H9 (cell line): ENCODE measurements at regions not wholly inside any gene's neighbourhood (a gene's known extent, or its start where the extent isn't known, plus 50 kb on each side); places are given as distances from the start of the nearest gene placed in this dataset.

Experiments used
- DNase-seq: peaks from one replicate; pipeline ENCODE4 v3.0.0-alpha.2; 2017
- H2AFZ ChIP-seq: one replicate; pipeline ENCODE4 v1.6.1; 2013; ENCODE audit warnings: mild to moderate bottlenecking, low read length, control low read depth, moderate library complexity
- H2AK5ac ChIP-seq: 2 replicates; pipeline ENCODE4 v1.6.1; 2013; ENCODE audit warnings: low read length, control low read depth, mixed read lengths; ENCODE audit not compliant: insufficient read length
- H2BK120ac ChIP-seq: one replicate; pipeline ENCODE4 v1.6.1; 2013; ENCODE audit warnings: low read depth, mild to moderate bottlenecking, low read length, control low read depth, inconsistent platforms; ENCODE audit not compliant: poor library complexity, severe bottlenecking
- H2BK12ac ChIP-seq: 2 replicates; pipeline ENCODE4 v1.6.1; 2013; ENCODE audit warnings: low read length, control low read depth, mixed read lengths, low read depth; ENCODE audit not compliant: insufficient read length
- H2BK15ac ChIP-seq: 2 replicates; pipeline ENCODE4 v1.6.1; 2013; ENCODE audit warnings: low read depth, low read length, control low read depth
- H2BK20ac ChIP-seq: one replicate; pipeline ENCODE4 v1.6.1; 2013; ENCODE audit warnings: low read depth, mild to moderate bottlenecking, low read length, control low read depth, inconsistent platforms; ENCODE audit not compliant: poor library complexity, severe bottlenecking
- H2BK5ac ChIP-seq: 2 replicates; pipeline ENCODE4 v1.6.1; 2013; ENCODE audit warnings: low read length, control low read depth, mixed read lengths; ENCODE audit not compliant: insufficient read length
- H3K14ac ChIP-seq: 2 replicates; pipeline ENCODE4 v1.6.1; 2013; ENCODE audit warnings: low read length, control low read depth; ENCODE audit not compliant: insufficient read depth
- H3K18ac ChIP-seq: 2 replicates; pipeline ENCODE4 v1.6.1; 2013; ENCODE audit warnings: low read depth, mild to moderate bottlenecking, mixed read lengths, low read length, control low read depth; ENCODE audit not compliant: insufficient read length
- H3K23ac ChIP-seq: 2 replicates; pipeline ENCODE4 v1.6.1; 2013; ENCODE audit warnings: low read length, control low read depth, mixed read lengths, low read depth; ENCODE audit not compliant: insufficient read length
- H3K23me2 ChIP-seq: 2 replicates; pipeline ENCODE4 v1.6.1; 2013; ENCODE audit warnings: low read depth, mild to moderate bottlenecking, mixed read lengths, low read length, control low read depth; ENCODE audit not compliant: insufficient read length, poor library complexity, severe bottlenecking
- H3K27ac ChIP-seq: 2 replicates; pipeline ENCODE4 v1.5.1; 2013; ENCODE audit warnings: low read length, control low read depth, mixed read lengths, low read depth; ENCODE audit not compliant: insufficient read length
- H3K27me3 ChIP-seq: 2 replicates; pipeline ENCODE4 v1.6.1; 2013; ENCODE audit warnings: low read length, control low read depth, inconsistent platforms; ENCODE audit not compliant: insufficient read depth
- H3K4ac ChIP-seq: 2 replicates; pipeline ENCODE4 v1.6.1; 2013; ENCODE audit warnings: low read depth, mild to moderate bottlenecking, control low read depth, inconsistent platforms, low read length, moderate library complexity
- H3K4me1 ChIP-seq: 2 replicates; pipeline ENCODE4 v1.6.1; 2013; ENCODE audit warnings: low read length, control low read depth, inconsistent platforms; ENCODE audit not compliant: insufficient read depth
- H3K4me2 ChIP-seq: 2 replicates; pipeline ENCODE4 v1.6.1; 2013; ENCODE audit warnings: low read length, control low read depth, mixed read lengths; ENCODE audit not compliant: insufficient read length, insufficient read depth
- H3K56ac ChIP-seq: 2 replicates; pipeline ENCODE4 v1.6.1; 2013; ENCODE audit warnings: low read depth, mild to moderate bottlenecking, mixed read lengths, low read length, control low read depth; ENCODE audit not compliant: insufficient read length
- H3K79me1 ChIP-seq: 2 replicates; pipeline ENCODE4 v1.6.1; 2013; ENCODE audit warnings: low read depth, mild to moderate bottlenecking, moderate library complexity, low read length, control low read depth, inconsistent platforms; ENCODE audit not compliant: insufficient read depth, poor library complexity, severe bottlenecking
- H3K79me2 ChIP-seq: 2 replicates; pipeline ENCODE4 v1.6.1; 2013; ENCODE audit warnings: low read length, control low read depth, inconsistent platforms; ENCODE audit not compliant: insufficient read depth
- H3K9ac ChIP-seq: 2 replicates; pipeline ENCODE4 v1.6.1; 2013; ENCODE audit warnings: low read length, control low read depth, mixed read lengths; ENCODE audit not compliant: insufficient read length; ENCODE audit errors: extremely low read depth
- H3K9me3 ChIP-seq: one replicate; pipeline ENCODE4 v1.6.1; 2013; ENCODE audit warnings: low read depth, low read length, inconsistent platforms; ENCODE audit not compliant: control insufficient read depth
- H3T11ph ChIP-seq: one replicate; pipeline ENCODE4 v1.6.1; 2013; ENCODE audit warnings: mild to moderate bottlenecking, low read length, control low read depth, inconsistent platforms
- H4K20me1 ChIP-seq: one replicate; pipeline ENCODE4 v1.6.1; 2013; ENCODE audit not compliant: control insufficient read depth, insufficient read length, insufficient read depth
- H4K5ac ChIP-seq: 2 replicates; pipeline ENCODE4 v1.6.1; 2013; ENCODE audit warnings: low read depth, mild to moderate bottlenecking, mixed read lengths, low read length, control low read depth; ENCODE audit not compliant: insufficient read length
- H4K8ac ChIP-seq: replicated peaks from 2 replicates; pipeline ENCODE4 v1.6.1; 2013; ENCODE audit warnings: low read length, control low read depth, mixed read lengths, low read depth; ENCODE audit not compliant: insufficient read length
- H4K91ac ChIP-seq: 2 replicates; pipeline ENCODE4 v1.6.1; 2013; ENCODE audit warnings: low read depth, mild to moderate bottlenecking, moderate library complexity, mixed read lengths, low read length, control low read depth; ENCODE audit not compliant: insufficient read length
- H3K27ac Mint-ChIP-seq, 3 experiments: 2 replicates in 2 of 3; 3 replicates in 1 of 3; pipeline ENCODE4 v1.8.0; 2020 to 2021; ENCODE audit warnings: mixed read lengths in 3 of 3, mild to moderate bottlenecking in 1 of 3, moderate library complexity in 1 of 3
- H3K27me3 Mint-ChIP-seq: 2 replicates; pipeline ENCODE4 v1.8.0; 2021; ENCODE audit warnings: low read depth, mild to moderate bottlenecking, moderate library complexity, mixed read lengths
- H3K36me3 Mint-ChIP-seq, 3 experiments: 2 replicates in 2 of 3; 3 replicates in 1 of 3; pipeline ENCODE4 v1.8.0; 2020 to 2021; ENCODE audit warnings: low read depth in 3 of 3, mixed read lengths in 3 of 3; ENCODE audit not compliant: insufficient read depth in 1 of 3
- H3K4me1 Mint-ChIP-seq, 2 experiments: 2 replicates each; pipeline ENCODE4 v1.8.0; 2020; ENCODE audit warnings: mixed read lengths in 2 of 2
- H3K4me3 Mint-ChIP-seq, 2 experiments: 2 replicates in 1 of 2; 3 replicates in 1 of 2; pipeline ENCODE4 v1.8.0; 2020 to 2021; ENCODE audit warnings: mild to moderate bottlenecking in 2 of 2, mixed read lengths in 2 of 2, moderate library complexity in 1 of 2
- H3K9me3 Mint-ChIP-seq, 2 experiments: 2 replicates in 1 of 2; 3 replicates in 1 of 2; pipeline ENCODE4 v1.8.0; 2020; ENCODE audit warnings: mild to moderate bottlenecking in 2 of 2, mixed read lengths in 2 of 2, moderate library complexity in 1 of 2
- CTCF ChIP-seq: fragments of 200-600 bp; sonication (generic); conservative IDR thresholded peaks from 3 replicates; pipeline ENCODE4 v1.8.0; 2021; ENCODE audit warnings: antibody characterized with exemption, mild to moderate bottlenecking
- WGBS: extraction: QIAGEN DNeasy Blood & Tissue Kit; methylation state at CpG from one replicate; pipeline ENCODE4 v1.1.7; 2013; ENCODE audit warnings: missing lambda C conversion rate, low lambda C conversion rate, mixed read lengths; ENCODE audit not compliant: insufficient read length; ENCODE audit errors: extremely low coverage; 5-methylcytosine and 5-hydroxymethylcytosine counted together

- H3K9ac ChIP-seq: no peak overlapping the region
- H2AFZ ChIP-seq: no peak overlapping the region
- H2BK5ac ChIP-seq: no peak overlapping the region
- H3T11ph ChIP-seq: no peak overlapping the region
- H3K4me2 ChIP-seq: no peak overlapping the region
- H4K91ac ChIP-seq: no peak overlapping the region
- no peak overlapping the region for H4K5ac ChIP-seq
- H3K23ac ChIP-seq: no peak overlapping the region
- no peaks in the 10 kb centered on the region for H3K36me3 Mint-ChIP-seq
- H3K4me1 Mint-ChIP-seq: peaks cover 13 to 34% of the 10 kb centered on the region in 2 experiments
- DNase-seq: no peak
- H2BK20ac ChIP-seq: no peak overlapping the region
- no peak overlapping the region for H2AK5ac ChIP-seq
- H3K9me3 ChIP-seq: no peaks in the 10 kb centered on the region
- peaks cover 21% of the 10 kb centered on the region for H3K27me3 Mint-ChIP-seq
- H3K18ac ChIP-seq: no peak overlapping the region
- no peaks in the 10 kb centered on the region for H3K4me1 ChIP-seq
- H4K8ac ChIP-seq: no peak overlapping the region
- no peak overlapping the region for H3K27ac ChIP-seq
- no peak overlapping the region for H2BK12ac ChIP-seq
- no peak overlapping the region for H3K4me3 Mint-ChIP-seq
- no peak overlapping the region for H3K27ac Mint-ChIP-seq
- TF ChIP-seq CTCF: no peak
- H3K23me2 ChIP-seq: no peaks in the 10 kb centered on the region
- no peaks in the 10 kb centered on the region; a peak in 1 of 5 replicates for H3K9me3 Mint-ChIP-seq
- no peaks in the 10 kb centered on the region for H3K27me3 ChIP-seq
- H3K79me2 ChIP-seq: no peaks in the 10 kb centered on the region
- no peak overlapping the region for H3K14ac ChIP-seq
- WGBS: no CpG with 5 or more reads among the region's 4 CpGs
- no peaks in the 10 kb centered on the region for H4K20me1 ChIP-seq
- H3K56ac ChIP-seq: no peak overlapping the region
- H2BK15ac ChIP-seq: no peak overlapping the region
- no peaks in the 10 kb centered on the region for H3K79me1 ChIP-seq
- no peak overlapping the region for H3K4ac ChIP-seq
- H2BK120ac ChIP-seq: no peak overlapping the region
Measured at GRCh38 chr11:19426756-19427403, 186.1 kb upstream of the E2F8 start.
